Astrocyte (in vitro differentiated cells and primary cell): ENCODE measurements at regions not wholly inside any gene's neighbourhood (a gene's known extent, or its start where the extent isn't known, plus 50 kb on each side); places are given as distances from the start of the nearest gene placed in this dataset.

Experiments used
- CTCF ChIP-seq: IDR thresholded peaks from 2 replicates; pipeline ENCODE4 v1.5.1; 2011; ENCODE audit warnings: low read depth, mild to moderate bottlenecking, inconsistent platforms, low read length, moderate library complexity; ENCODE audit not compliant: insufficient read depth
- EZH2 ChIP-seq: IDR thresholded peaks from 2 replicates; pipeline ENCODE4 v1.6.1; 2012; ENCODE audit warnings: mild to moderate bottlenecking, low read length, inconsistent platforms; ENCODE audit not compliant: insufficient read depth

GRCh38 chr3:22732641-22733040 lies 470.5 kb upstream of the UBE2E2 start:
- TF ChIP-seq CTCF (no peak), EZH2 (no peak)
